22Rv1 (cell line): ENCODE measurements at regions not wholly inside any gene's neighbourhood (a gene's known extent, or its start where the extent isn't known, plus 50 kb on each side); places are given as distances from the start of the nearest gene placed in this dataset.

ENCODE experiments used
- ZFX ChIP-seq: fragments of 450-650 bp; IDR thresholded peaks from 2 replicates; pipeline ENCODE4 v1.6.1; 2017; ENCODE audit warnings: antibody characterized with exemption, borderline replicate concordance
- TF ChIP-seq, protein P1 (sequence below): fragments of 450-650 bp; IDR thresholded peaks from 2 replicates; pipeline ENCODE4 v1.5.1; 2017; ENCODE audit warnings: mild to moderate bottlenecking

DNA sequence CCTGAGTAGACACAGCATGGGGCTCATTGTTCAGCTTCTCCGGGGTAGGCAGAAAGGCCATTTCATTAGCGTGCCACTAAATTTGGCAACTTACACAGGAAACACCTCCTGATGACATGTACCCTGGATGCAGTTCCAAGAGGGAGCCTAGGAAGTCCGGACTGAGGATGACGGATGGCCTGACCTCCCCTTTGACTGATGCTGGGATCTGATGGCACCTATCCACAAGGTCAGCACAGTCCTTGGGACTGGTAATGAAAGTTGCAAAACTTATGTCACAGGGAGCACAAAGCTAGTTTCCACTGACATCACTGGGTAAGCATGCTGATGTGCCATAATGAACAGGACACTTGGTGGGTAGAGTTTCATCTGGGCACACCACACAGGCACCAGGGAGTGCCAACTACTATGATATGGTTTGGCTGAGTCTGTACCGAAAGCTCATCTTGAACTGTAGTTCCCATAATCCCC is 126.7 kb upstream of the ARL4C start:
- TF ChIP-seq, protein P1, sequence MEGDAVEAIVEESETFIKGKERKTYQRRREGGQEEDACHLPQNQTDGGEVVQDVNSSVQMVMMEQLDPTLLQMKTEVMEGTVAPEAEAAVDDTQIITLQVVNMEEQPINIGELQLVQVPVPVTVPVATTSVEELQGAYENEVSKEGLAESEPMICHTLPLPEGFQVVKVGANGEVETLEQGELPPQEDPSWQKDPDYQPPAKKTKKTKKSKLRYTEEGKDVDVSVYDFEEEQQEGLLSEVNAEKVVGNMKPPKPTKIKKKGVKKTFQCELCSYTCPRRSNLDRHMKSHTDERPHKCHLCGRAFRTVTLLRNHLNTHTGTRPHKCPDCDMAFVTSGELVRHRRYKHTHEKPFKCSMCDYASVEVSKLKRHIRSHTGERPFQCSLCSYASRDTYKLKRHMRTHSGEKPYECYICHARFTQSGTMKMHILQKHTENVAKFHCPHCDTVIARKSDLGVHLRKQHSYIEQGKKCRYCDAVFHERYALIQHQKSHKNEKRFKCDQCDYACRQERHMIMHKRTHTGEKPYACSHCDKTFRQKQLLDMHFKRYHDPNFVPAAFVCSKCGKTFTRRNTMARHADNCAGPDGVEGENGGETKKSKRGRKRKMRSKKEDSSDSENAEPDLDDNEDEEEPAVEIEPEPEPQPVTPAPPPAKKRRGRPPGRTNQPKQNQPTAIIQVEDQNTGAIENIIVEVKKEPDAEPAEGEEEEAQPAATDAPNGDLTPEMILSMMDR = no peak
- TF ChIP-seq ZFX = no peak
